Peyer's patch (tissue), 4 donors: ENCODE measurements at regions not wholly inside any gene's neighbourhood (a gene's known extent, or its start where the extent isn't known, plus 50 kb on each side); places are given as distances from the start of the nearest gene placed in this dataset.

ENCODE experiments used
- DNase-seq, 3 donors: peaks; one replicate each; pipeline ENCODE4 v3.0.0-alpha.2; 2017 to 2019
- H3K27ac ChIP-seq, 4 donors: fragments of 200-600 bp; sonication (generic); one replicate each; pipeline ENCODE4 v1.5.1; 2016 to 2019
- H3K27me3 ChIP-seq, 2 donors: fragments of 200-600 bp; sonication (generic); one replicate each; pipeline ENCODE4 v1.5.1; 2019
- H3K36me3 ChIP-seq, 3 donors: fragments of 200-600 bp; sonication (generic); one replicate each; pipeline ENCODE4 v1.5.1; 2016 to 2019
- H3K4me1 ChIP-seq, 4 donors: fragments of 200-600 bp; sonication (generic); one replicate each; pipeline ENCODE4 v1.5.1; 2016 to 2019
- H3K4me3 ChIP-seq, 4 donors: fragments of 200-600 bp; sonication (generic); 1 replicate in 3 of 4; 2 replicates in 1 of 4; pipeline ENCODE4 v1.5.1; 2016 to 2019; ENCODE audit warnings: mild to moderate bottlenecking in 1 of 4
- H3K9me3 ChIP-seq, 4 donors: fragments of 200-600 bp; sonication (generic); one replicate each; pipeline ENCODE4 v1.5.1; 2016 to 2019; ENCODE audit warnings: mild to moderate bottlenecking in 1 of 4
- POLR2A ChIP-seq, 2 donors: fragments of 450-650 bp; IDR thresholded peaks; one replicate each; pipeline ENCODE4 v1.5.1; 2017; ENCODE audit warnings: antibody characterized with exemption in 2 of 2, mild to moderate bottlenecking in 2 of 2, moderate library complexity in 2 of 2
- TF ChIP-seq, protein P1 (sequence below), 6 experiments: fragments of 450-650 bp in 4 of 6; fragments of 200-600 bp in 2 of 6; sonication (generic) in 1 of 6; IDR thresholded peaks; one replicate each; pipeline ENCODE4 v1.5.1; 2017 to 2019; ENCODE audit warnings: antibody characterized with exemption in 6 of 6, mild to moderate bottlenecking in 3 of 6, moderate library complexity in 1 of 6

DNA sequence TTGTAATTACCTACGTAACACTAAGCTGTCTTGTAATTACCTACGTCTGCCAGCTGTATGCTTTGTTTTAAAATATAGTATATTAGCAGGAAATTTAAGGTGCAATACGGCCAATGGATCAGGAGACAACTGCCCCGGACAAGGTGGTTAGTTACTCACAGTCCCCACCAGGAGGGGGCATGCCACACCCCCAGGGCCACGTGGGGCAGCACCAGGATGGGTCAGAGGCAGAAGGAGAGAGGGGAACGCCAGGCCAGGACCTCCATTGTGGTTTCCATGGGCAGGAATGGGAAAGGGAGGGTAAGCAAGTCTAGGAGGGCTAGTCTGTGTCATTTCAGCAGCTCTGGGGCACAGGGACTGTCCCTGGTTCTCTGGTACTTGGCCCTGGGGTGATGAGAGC, 140.1 kb downstream of the URI1 start:
- no peak for TF ChIP-seq POLR2A (IDR thresholded peaks at IDR 0.05)
- TF ChIP-seq, protein P1, sequence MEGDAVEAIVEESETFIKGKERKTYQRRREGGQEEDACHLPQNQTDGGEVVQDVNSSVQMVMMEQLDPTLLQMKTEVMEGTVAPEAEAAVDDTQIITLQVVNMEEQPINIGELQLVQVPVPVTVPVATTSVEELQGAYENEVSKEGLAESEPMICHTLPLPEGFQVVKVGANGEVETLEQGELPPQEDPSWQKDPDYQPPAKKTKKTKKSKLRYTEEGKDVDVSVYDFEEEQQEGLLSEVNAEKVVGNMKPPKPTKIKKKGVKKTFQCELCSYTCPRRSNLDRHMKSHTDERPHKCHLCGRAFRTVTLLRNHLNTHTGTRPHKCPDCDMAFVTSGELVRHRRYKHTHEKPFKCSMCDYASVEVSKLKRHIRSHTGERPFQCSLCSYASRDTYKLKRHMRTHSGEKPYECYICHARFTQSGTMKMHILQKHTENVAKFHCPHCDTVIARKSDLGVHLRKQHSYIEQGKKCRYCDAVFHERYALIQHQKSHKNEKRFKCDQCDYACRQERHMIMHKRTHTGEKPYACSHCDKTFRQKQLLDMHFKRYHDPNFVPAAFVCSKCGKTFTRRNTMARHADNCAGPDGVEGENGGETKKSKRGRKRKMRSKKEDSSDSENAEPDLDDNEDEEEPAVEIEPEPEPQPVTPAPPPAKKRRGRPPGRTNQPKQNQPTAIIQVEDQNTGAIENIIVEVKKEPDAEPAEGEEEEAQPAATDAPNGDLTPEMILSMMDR (IDR thresholded peaks at IDR 0.05): no peak
- Histone ChIP-seq H3K9me3 (no peaks in the 10 kb centered on the region), H3K27me3 (no peaks in the 10 kb centered on the region), H3K4me1 (no peaks in the 10 kb centered on the region), H3K36me3 (no peaks in the 10 kb centered on the region), H3K4me3 (no peak overlapping the region), H3K27ac (no peak overlapping the region)
- DNase-seq: peak in 1 of 3 donors; percentile 26

DNA sequence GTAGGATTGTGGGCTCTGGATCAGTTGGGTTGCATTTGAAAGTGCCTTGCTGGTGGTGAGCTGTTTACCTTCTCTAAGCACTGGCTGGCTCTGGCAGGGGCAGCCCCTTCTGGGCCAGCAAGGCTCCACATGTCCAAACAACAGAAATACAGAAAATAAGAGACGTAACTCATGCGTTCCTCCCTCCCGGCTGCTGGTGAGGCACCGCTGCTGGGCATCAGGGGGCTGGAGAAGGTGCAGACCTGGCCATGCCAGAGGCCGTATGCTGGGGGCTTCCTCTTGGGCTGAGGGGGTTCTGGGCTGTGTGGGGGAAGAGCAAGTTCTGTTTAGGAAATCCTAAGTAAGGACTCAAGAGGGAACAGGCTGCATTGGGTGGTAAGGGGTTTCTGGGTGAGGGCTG, 140.6 kb downstream of the URI1 start:
- peak in 1 of 3 donors; percentile 37 for DNase-seq
- no peak overlapping the region for H3K4me3 ChIP-seq
- H3K27ac ChIP-seq: no peak overlapping the region
- no peaks in the 10 kb centered on the region for H3K27me3 ChIP-seq
- H3K9me3 ChIP-seq: no peaks in the 10 kb centered on the region
- H3K36me3 ChIP-seq: no peaks in the 10 kb centered on the region
- H3K4me1 ChIP-seq: no peaks in the 10 kb centered on the region
- TF ChIP-seq POLR2A (IDR thresholded peaks at IDR 0.05): no peak
- TF ChIP-seq, protein P1 (IDR thresholded peaks at IDR 0.05): no peak

DNA sequence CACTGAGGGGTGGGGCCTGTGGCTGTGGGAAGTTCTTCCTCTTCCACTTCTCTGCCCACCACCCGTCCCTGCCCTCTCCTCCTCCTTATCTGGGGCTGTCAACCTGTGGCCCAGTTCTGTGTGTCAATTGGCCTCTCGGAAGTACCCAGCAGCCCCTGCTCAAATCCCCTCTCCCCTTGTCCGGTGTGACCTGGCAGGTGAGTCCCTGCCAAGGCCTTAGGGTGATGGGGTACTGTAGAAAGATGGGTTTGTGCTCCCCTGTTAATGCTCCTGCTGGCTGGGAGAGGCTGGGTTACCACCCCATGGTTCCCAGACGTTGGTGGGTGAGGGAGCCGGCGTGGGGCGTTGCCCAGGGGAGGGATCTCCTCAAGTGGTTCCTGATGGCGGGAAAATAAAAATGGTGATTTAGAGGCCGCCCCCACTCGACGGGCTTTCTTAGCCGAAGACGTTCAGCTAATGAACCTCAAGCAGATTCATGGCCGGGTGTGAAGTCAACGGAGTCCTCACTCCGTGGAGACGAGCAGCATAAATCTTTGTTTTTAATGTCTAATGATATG, 141.2 kb downstream of the URI1 start:
- no peak for TF ChIP-seq POLR2A (IDR thresholded peaks at IDR 0.05)
- TF ChIP-seq, protein P1 (IDR thresholded peaks at IDR 0.05): no peak
- Histone ChIP-seq H3K4me3 (no peak overlapping the region), H3K36me3 (no peaks in the 10 kb centered on the region), H3K4me1 (no peaks in the 10 kb centered on the region), H3K27ac (no peak overlapping the region), H3K27me3 (no peaks in the 10 kb centered on the region), H3K9me3 (no peaks in the 10 kb centered on the region)
- peak in 1 of 3 donors; percentile 15 for DNase-seq

DNA sequence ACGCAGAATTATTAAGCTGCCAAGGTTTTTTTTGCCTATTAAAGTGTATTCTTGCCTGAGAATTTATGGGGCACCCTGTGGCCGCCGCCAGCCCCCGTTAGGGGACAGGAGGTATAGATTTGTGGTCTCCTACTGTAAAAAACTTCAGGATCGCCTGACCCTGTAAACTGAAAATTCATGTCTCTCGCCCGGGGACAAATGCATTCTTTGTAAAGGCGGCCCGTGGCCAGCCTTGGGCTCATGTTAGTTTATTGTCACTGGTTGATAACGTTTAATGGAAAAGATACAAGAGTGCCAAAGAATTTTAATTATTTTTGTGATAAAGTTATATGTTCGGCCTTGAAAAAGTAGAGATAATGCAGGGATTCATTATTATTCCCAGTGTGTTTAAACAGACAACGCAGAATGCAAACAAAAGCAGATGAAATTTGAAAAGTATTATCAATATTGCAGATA, 141.7 kb downstream of the URI1 start:
- no peak overlapping the region for H3K27ac ChIP-seq
- no peaks in the 10 kb centered on the region for H3K9me3 ChIP-seq
- TF ChIP-seq POLR2A (IDR thresholded peaks at IDR 0.05): no peak
- TF ChIP-seq, protein P1 (IDR thresholded peaks at IDR 0.05): no peak
- H3K27me3 ChIP-seq: no peaks in the 10 kb centered on the region
- no peak overlapping the region for H3K4me3 ChIP-seq
- no peaks in the 10 kb centered on the region for H3K4me1 ChIP-seq
- DNase-seq: peak in 1 of 3 donors; percentile 23
- H3K36me3 ChIP-seq: no peaks in the 10 kb centered on the region

DNA sequence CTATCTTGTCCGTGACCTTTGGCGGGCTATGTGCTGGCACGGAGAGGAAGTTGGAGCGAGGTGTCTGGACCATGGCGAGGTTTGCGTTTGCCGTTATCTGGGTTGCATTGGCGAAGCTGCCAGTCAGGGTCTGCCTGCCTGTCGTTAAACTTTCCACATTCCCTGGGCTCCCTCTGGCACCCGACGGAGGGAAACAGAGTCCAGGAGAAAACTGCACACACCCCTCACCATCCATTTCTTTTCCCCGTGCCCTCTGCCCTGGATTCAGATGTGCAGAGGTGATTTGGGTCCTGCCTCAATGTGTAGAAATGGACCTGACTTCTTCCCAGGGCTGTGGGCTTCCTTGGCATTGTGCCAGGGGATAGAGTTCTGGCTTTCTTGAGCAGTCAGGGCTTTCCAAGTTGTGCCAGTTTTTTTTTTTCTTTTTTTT, 142.4 kb downstream of the URI1 start:
- H3K27me3 ChIP-seq: no peaks in the 10 kb centered on the region
- H3K4me1 ChIP-seq: no peaks in the 10 kb centered on the region
- H3K27ac ChIP-seq: no peak overlapping the region
- H3K4me3 ChIP-seq: no peak overlapping the region
- peak in 1 of 3 donors; percentile 18 for DNase-seq
- H3K9me3 ChIP-seq: no peaks in the 10 kb centered on the region
- no peaks in the 10 kb centered on the region for H3K36me3 ChIP-seq
- no peak for TF ChIP-seq POLR2A (IDR thresholded peaks at IDR 0.05)

DNA sequence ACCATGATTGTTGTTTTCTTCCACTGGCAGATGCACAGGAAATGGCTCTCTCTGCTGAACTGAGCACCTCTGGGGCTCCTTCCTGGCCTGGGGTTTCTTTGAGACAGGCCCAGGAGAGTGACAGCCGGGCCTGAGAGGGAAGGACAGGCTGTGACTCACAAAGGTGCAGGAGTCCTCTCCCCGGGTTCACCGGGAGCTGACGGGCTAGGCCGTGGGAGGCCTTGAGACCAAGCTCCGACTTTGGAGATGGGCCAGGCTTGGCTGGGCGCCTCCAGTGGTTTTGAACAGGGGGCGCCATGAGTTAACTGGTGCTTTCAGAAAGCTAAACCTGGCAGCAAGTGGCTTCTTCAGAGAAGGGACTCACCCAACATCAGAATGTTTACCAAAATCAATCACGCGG, 143.4 kb downstream of the URI1 start:
- peak in 1 of 3 donors; percentile 36 for DNase-seq
- Histone ChIP-seq H3K27ac (no peak overlapping the region), H3K4me3 (no peak overlapping the region), H3K36me3 (no peaks in the 10 kb centered on the region), H3K27me3 (no peaks in the 10 kb centered on the region), H3K4me1 (no peaks in the 10 kb centered on the region), H3K9me3 (no peaks in the 10 kb centered on the region)
- no peak for TF ChIP-seq POLR2A (IDR thresholded peaks at IDR 0.05)
- TF ChIP-seq, protein P1 (IDR thresholded peaks at IDR 0.05): no peak
